HepG2 (cell line): ENCODE measurements at regions not wholly inside any gene's neighbourhood (a gene's known extent, or its start where the extent isn't known, plus 50 kb on each side); places are given as distances from the start of the nearest gene placed in this dataset.
A peak's percentile ranks its signal among the peaks of the same experiment; 100 is the strongest.

ENCODE experiments used
- ATAC-seq: fragments of 200-7000 bp; cut with Tn5 transposase; 3 replicates; pipeline ENCODE4 v1.9.1; 2020; ENCODE audit warnings: mild to moderate bottlenecking, moderate library complexity
- BruUV-seq: library from RNA; stranded (reverse); fragments of 400-500 nt; replicated peaks from 2 replicates; lab custom pipeline; 2021; lab: Mats Ljungman, UMichigan
- CTCF ChIA-PET: fragments of 300-600 bp; formaldehyde crosslinking; extraction: SDS; loops from one replicate; lab custom pipeline; 2021; ENCODE audit warnings: low total read pairs, inconsistent platforms, low intra/inter-chr PET ratio; lab: Yijun Ruan, JAX
- POLR2A ChIA-PET: fragments of 350-600 bp; sonication (Branson Sonifier 250); formaldehyde crosslinking; loops from one replicate; lab custom pipeline; 2020; ENCODE audit warnings: antibody characterized with exemption, inconsistent platforms; lab: Yijun Ruan, JAX
- DNase-seq: peaks from one replicate; pipeline ENCODE4 v3.0.0-alpha.2; 2015; ENCODE audit warnings: low spot score
- FAIRE-seq: peaks from 3 replicates; lab custom pipeline; 2011; peaks lifted over from hg19 to GRCh38; lab: Jason Lieb, UNC
- H2AFZ ChIP-seq: one replicate; pipeline ENCODE4 v1.6.1; 2011; ENCODE audit warnings: low read length, inconsistent platforms
- H3K27ac ChIP-seq: fragments of 300-600 bp; 3 replicates; pipeline ENCODE4 v1.8.0; 2011; ENCODE audit warnings: mixed run types, mild to moderate bottlenecking, mixed read lengths, low read length, inconsistent platforms; ENCODE audit not compliant: insufficient read depth; ENCODE audit errors: extremely low read length
- H3K27me3 ChIP-seq, 2 experiments: fragments of 200-600 bp in 1 of 2; 2 replicates in 1 of 2; 3 replicates in 1 of 2; pipeline versions ENCODE4 v1.6.0 to v1.8.0; 2011; ENCODE audit warnings: low read length in 2 of 2, mild to moderate bottlenecking in 2 of 2, moderate library complexity in 2 of 2, inconsistent platforms in 1 of 2; ENCODE audit not compliant: insufficient read depth in 2 of 2, control insufficient read depth in 1 of 2
- H3K36me3 ChIP-seq, 2 experiments: fragments of 200-600 bp in 1 of 2; replicated peaks in 1 of 2; 2 replicates in 1 of 2; 3 replicates in 1 of 2; pipeline versions ENCODE4 v1.5.1 to v1.8.0; 2011; ENCODE audit warnings: low read length in 2 of 2, inconsistent platforms in 1 of 2; ENCODE audit not compliant: insufficient read depth in 2 of 2, control insufficient read depth in 1 of 2
- H3K4me1 ChIP-seq: 2 replicates; pipeline ENCODE4 v1.5.1; 2012; ENCODE audit warnings: low read length, inconsistent platforms; ENCODE audit not compliant: insufficient read depth
- H3K4me2 ChIP-seq: 2 replicates; pipeline ENCODE4 v1.6.0; 2011; ENCODE audit warnings: low read depth, low read length, inconsistent platforms
- H3K4me3 ChIP-seq, 3 experiments: fragments of 200-600 bp in 1 of 3; sonication (generic), shearing (Covaris generic) in 1 of 3; replicated peaks in 1 of 3; 2 replicates each; pipeline ENCODE4 v1.5.1; 2011 to 2016; ENCODE audit warnings: low read length in 3 of 3, inconsistent platforms in 2 of 3, low read depth in 2 of 3, mild to moderate bottlenecking in 2 of 3, control low read depth in 1 of 3, mixed read lengths in 1 of 3; ENCODE audit not compliant: insufficient read depth in 1 of 3
- H3K79me2 ChIP-seq: one replicate; pipeline ENCODE4 v1.6.1; 2011; ENCODE audit warnings: low read length, inconsistent platforms; ENCODE audit not compliant: insufficient read depth
- H3K9ac ChIP-seq: 2 replicates; pipeline ENCODE4 v1.6.0; 2011; ENCODE audit warnings: mild to moderate bottlenecking, low read depth, low read length, inconsistent platforms; ENCODE audit not compliant: insufficient read depth
- H3K9me3 ChIP-seq: 2 replicates; pipeline ENCODE4 v1.5.1; 2012; ENCODE audit warnings: mild to moderate bottlenecking, low read length
- H4K20me1 ChIP-seq: 2 replicates; pipeline ENCODE4 v1.6.0; 2011; ENCODE audit warnings: inconsistent platforms, mild to moderate bottlenecking, low read length, moderate library complexity; ENCODE audit not compliant: insufficient read depth
- ARID5B ChIP-seq: IDR thresholded peaks from 2 replicates; pipeline ENCODE4 v1.4.0; 2020; ENCODE audit warnings: mild to moderate bottlenecking, missing genetic modification reagents
- ATF3 ChIP-seq: sonication (generic); formaldehyde crosslinking; IDR thresholded peaks from 2 replicates; pipeline ENCODE4 v1.4.0; 2020; ENCODE audit warnings: missing genetic modification reagents
- CEBPB ChIP-seq: IDR thresholded peaks from 2 replicates; pipeline ENCODE4 v1.6.1; 2011; ENCODE audit warnings: low read depth, low read length, improper control_type of control experiment, borderline replicate concordance
- CEBPG ChIP-seq: IDR thresholded peaks from 2 replicates; pipeline ENCODE4 v1.6.1; 2016
- MTERF4 ChIP-seq: sonication (generic); formaldehyde crosslinking; IDR thresholded peaks from 2 replicates; pipeline ENCODE4 v1.8.0; 2023; ENCODE audit warnings: mild to moderate bottlenecking, missing genetic modification reagents
- REL ChIP-seq: sonication (generic); formaldehyde crosslinking; conservative IDR thresholded peaks from 2 replicates; pipeline ENCODE4 v1.8.0; 2022; ENCODE audit warnings: mild to moderate bottlenecking, missing genetic modification reagents, moderate library complexity
- SRY ChIP-seq: sonication (generic); formaldehyde crosslinking; IDR thresholded peaks from 2 replicates; pipeline ENCODE4 v1.8.0; 2022; ENCODE audit warnings: mild to moderate bottlenecking, missing genetic modification reagents
- TEAD3 ChIP-seq: optimal IDR thresholded peaks from 2 replicates; pipeline ENCODE3; 2016; ENCODE audit warnings: borderline replicate concordance
- ZMAT3 ChIP-seq: sonication (generic); formaldehyde crosslinking; conservative IDR thresholded peaks from 2 replicates; pipeline ENCODE4 v1.7.0; 2021; ENCODE audit warnings: missing genetic modification reagents
- ZNF333 ChIP-seq: sonication (generic); formaldehyde crosslinking; IDR thresholded peaks from 2 replicates; pipeline ENCODE4 v1.4.0; 2020; ENCODE audit warnings: mild to moderate bottlenecking, missing genetic modification reagents, borderline replicate concordance
- ZNF362 ChIP-seq: sonication (generic); formaldehyde crosslinking; IDR thresholded peaks from 2 replicates; pipeline ENCODE4 v1.4.0; 2020; ENCODE audit warnings: missing genetic modification reagents, mild to moderate bottlenecking, borderline replicate concordance
- ZNF446 ChIP-seq: sonication (generic); formaldehyde crosslinking; IDR thresholded peaks from 2 replicates; pipeline ENCODE4 v1.5.0; 2020; ENCODE audit warnings: mild to moderate bottlenecking, missing genetic modification reagents
- ZNF512B ChIP-seq: sonication (generic); formaldehyde crosslinking; IDR thresholded peaks from 2 replicates; pipeline ENCODE4 v1.5.1; 2020; ENCODE audit warnings: missing genetic modification reagents, mild to moderate bottlenecking, borderline replicate concordance
- WGBS: methylation state at CpG from one replicate; pipeline ENCODE4 v1.1.6; 2017; ENCODE audit warnings: low lambda C conversion rate; 5-methylcytosine and 5-hydroxymethylcytosine counted together
- in situ Hi-C: cut with HindIII; loops from 2 replicates; pipeline ENCODE4 v1.10.0; 2017; ENCODE audit warnings: low pct_unique_long_range_greater_than_20kb; ENCODE audit not compliant: extremely low pct_ligation_motif_present
- intact Hi-C: fragments of 100-400 bp; cut with micrococcal nuclease; formaldehyde crosslinking; loops from one replicate; pipeline ENCODE4 v1.10.0; 2022; ENCODE audit not compliant: unreplicated experiment

GRCh38 chr2:63763391-63763941 is 78.2 kb upstream of the UGP2 start:
- DNase-seq = no peak
- ChIA-PET POLR2A (no interaction called here), CTCF (interaction anchor here (1.2 kb wide), 1 partner anchor 125 kb away, joined by 3 read pairs; no protein-coding TSS in a partner anchor)
- no peaks in the 10 kb centered on the region for H3K36me3 ChIP-seq
- H3K9ac ChIP-seq = no peak overlapping the region
- no peak overlapping the region for H3K27ac ChIP-seq
- 21% methylated on average over 4 of the region's 4 CpGs for WGBS
- H2AFZ ChIP-seq = no peak overlapping the region
- no peaks in the 10 kb centered on the region for H4K20me1 ChIP-seq
- no peak for ATAC-seq
- no TSS peak for BruUV-seq
- intact Hi-C loops (no loop called here), in situ Hi-C loops (no loop called here)
- H3K4me1 ChIP-seq = peaks cover 24% of the 10 kb centered on the region
- H3K79me2 ChIP-seq = no peaks in the 10 kb centered on the region
- H3K9me3 ChIP-seq = peaks cover 8% of the 10 kb centered on the region
- no peak overlapping the region for H3K4me2 ChIP-seq
- TF ChIP-seq ATF3 (CRISPR knock-in tag) = no peak
- peak; percentile 71; the same call in 1 of the 2 replicates for TF ChIP-seq CEBPB
- peak; percentile 76 for TF ChIP-seq ZNF362 (CRISPR knock-in tag)
- TF ChIP-seq ZNF512B = no peak
- peak; percentile 78 for TF ChIP-seq CEBPG
- TF ChIP-seq MTERF4 = no peak
- TF ChIP-seq ZNF333 (CRISPR knock-in tag) = no peak
- TF ChIP-seq SRY (CRISPR knock-in tag) = no peak
- TF ChIP-seq ARID5B (CRISPR knock-in tag) = 0 out of 2 replicates have a peak, but pooled peaks have one; percentile 16
- no peak for TF ChIP-seq ZMAT3 (CRISPR knock-in tag)
- TF ChIP-seq REL (CRISPR knock-in tag) = no peak
- TF ChIP-seq ZNF446 = no peak
- peak; percentile 77 for TF ChIP-seq TEAD3 (CRISPR knock-in tag)
- no peak overlapping the region for H3K4me3 ChIP-seq
- no peaks in the 10 kb centered on the region; a peak in 2 of 5 replicates for H3K27me3 ChIP-seq
- FAIRE-seq = peak; percentile 4
